ENCODE measurements at regions not wholly inside any gene's neighbourhood (a gene's known extent, or its start where the extent isn't known, plus 50 kb on each side); places are given as distances from the start of the nearest gene placed in this dataset.

- 87 to 94% methylated on average over 11 of the region's 11 CpGs for WGBS, 2 donors
Measured at GRCh38 chr10:114761205-114762193, 60.1 kb upstream of the FHIP2A start.

GRCh38 chr10:114762811-114763210, 58.8 kb upstream of the FHIP2A start:
- no peaks in the 10 kb centered on the region for H3K36me3 ChIP-seq (replicated peaks in 1 of 2; ENCODE audit: insufficient read depth in 1 of 2, low read depth in 2 of 2)
- WGBS, 2 donors = 86 to 88% methylated on average over 5 of the region's 5 CpGs
- TF ChIP-seq POLR2A (IDR thresholded peaks at IDR 0.05) = no peak
- TF ChIP-seq, protein P1, sequence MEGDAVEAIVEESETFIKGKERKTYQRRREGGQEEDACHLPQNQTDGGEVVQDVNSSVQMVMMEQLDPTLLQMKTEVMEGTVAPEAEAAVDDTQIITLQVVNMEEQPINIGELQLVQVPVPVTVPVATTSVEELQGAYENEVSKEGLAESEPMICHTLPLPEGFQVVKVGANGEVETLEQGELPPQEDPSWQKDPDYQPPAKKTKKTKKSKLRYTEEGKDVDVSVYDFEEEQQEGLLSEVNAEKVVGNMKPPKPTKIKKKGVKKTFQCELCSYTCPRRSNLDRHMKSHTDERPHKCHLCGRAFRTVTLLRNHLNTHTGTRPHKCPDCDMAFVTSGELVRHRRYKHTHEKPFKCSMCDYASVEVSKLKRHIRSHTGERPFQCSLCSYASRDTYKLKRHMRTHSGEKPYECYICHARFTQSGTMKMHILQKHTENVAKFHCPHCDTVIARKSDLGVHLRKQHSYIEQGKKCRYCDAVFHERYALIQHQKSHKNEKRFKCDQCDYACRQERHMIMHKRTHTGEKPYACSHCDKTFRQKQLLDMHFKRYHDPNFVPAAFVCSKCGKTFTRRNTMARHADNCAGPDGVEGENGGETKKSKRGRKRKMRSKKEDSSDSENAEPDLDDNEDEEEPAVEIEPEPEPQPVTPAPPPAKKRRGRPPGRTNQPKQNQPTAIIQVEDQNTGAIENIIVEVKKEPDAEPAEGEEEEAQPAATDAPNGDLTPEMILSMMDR (IDR thresholded peaks at IDR 0.05) = no peak
- H3K4me3 ChIP-seq = no peak overlapping the region
- intact Hi-C loops (cut with DNase I) = no loop called here
- no peak overlapping the region for H3K27ac ChIP-seq
- DNase-seq (no peak), ATAC-seq (no peak)
- H3K27me3 ChIP-seq = no peaks in the 10 kb centered on the region
- peaks cover 14% of the 10 kb centered on the region for H3K4me1 ChIP-seq
- H3K9me3 ChIP-seq = no peaks in the 10 kb centered on the region

More at GRCh38 chr10:114761205-114762193, 60.1 kb upstream of the FHIP2A start:
- H3K27ac ChIP-seq = no peak overlapping the region
- DNase-seq (no peak), ATAC-seq (no peak)
- no peaks in the 10 kb centered on the region for H3K9me3 ChIP-seq
- intact Hi-C loops (cut with DNase I) = no loop called here
- H3K4me1 ChIP-seq = peaks cover 4% of the 10 kb centered on the region
- no peak overlapping the region for H3K4me3 ChIP-seq
- H3K36me3 ChIP-seq (replicated peaks in 1 of 2; ENCODE audit: insufficient read depth in 1 of 2, low read depth in 2 of 2) = no peaks in the 10 kb centered on the region
- no peaks in the 10 kb centered on the region for H3K27me3 ChIP-seq
- no peak for TF ChIP-seq POLR2A (IDR thresholded peaks at IDR 0.05)
- TF ChIP-seq, protein P1 (IDR thresholded peaks at IDR 0.05) = no peak

DNA sequence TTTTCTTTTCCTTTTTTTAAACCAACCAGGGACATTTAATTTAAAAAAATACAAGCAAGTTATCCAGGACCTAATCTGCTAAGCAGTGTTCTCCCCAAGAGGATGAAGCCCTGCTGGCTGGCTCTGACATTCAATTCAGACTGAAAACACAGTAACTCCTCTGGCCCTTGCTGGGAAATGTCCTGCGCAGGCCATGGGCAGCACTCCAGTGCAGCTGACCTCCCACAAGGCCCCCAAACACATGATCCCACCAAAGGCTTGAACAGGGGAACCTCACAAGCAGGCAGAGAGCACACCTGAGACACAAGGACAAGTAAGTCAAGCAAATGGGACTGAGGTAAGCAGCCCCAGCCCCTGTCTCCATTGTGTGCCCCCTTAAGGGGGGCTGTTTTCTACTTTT, 56.9 kb upstream of the FHIP2A start:
- H3K9me3 ChIP-seq = no peaks in the 10 kb centered on the region
- TF ChIP-seq POLR2A (IDR thresholded peaks at IDR 0.05) = no peak
- TF ChIP-seq, protein P1 (IDR thresholded peaks at IDR 0.05) = no peak
- H3K4me1 ChIP-seq = peaks cover 14% of the 10 kb centered on the region
- no peak overlapping the region for H3K4me3 ChIP-seq
- intact Hi-C loops (cut with DNase I) = no loop called here
- no peak overlapping the region for H3K27ac ChIP-seq
- no peaks in the 10 kb centered on the region for H3K27me3 ChIP-seq
- no peaks in the 10 kb centered on the region for H3K36me3 ChIP-seq (replicated peaks in 1 of 2; ENCODE audit: insufficient read depth in 1 of 2, low read depth in 2 of 2)
- WGBS, 2 donors = 82% methylated on average over 1 of the region's 1 CpG; no CpG with 5 or more reads in 1 of the 2 donors
- ATAC-seq (no peak), DNase-seq (no peak)

DNA sequence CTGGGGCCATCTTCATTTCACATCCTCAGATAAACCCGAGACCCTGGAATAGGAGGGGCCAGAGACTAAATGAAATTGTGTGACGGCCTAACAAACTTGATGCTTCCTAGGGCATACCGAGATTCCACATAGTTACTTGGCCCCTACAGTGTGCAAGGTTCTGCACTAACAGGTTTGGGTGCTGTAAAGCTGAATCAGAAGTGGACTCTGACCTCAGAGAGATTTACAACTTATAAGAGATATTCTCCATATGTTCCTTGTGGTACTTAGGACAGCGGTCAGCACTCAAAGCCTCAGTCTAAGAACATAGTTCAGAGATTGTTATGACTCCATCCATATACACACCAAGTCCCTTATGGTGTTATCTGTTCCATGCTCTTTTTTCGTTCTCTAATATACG, 55.1 kb upstream of the FHIP2A start:
- whole genome bisulfite sequencing, 2 donors = 36 to 37% methylated on average over 6 of the region's 6 CpGs
- peaks cover 14% of the 10 kb centered on the region for H3K4me1 ChIP-seq
- no peaks in the 10 kb centered on the region for H3K9me3 ChIP-seq
- TF ChIP-seq POLR2A (IDR thresholded peaks at IDR 0.05) = no peak
- no peak overlapping the region for H3K4me3 ChIP-seq
- H3K27me3 ChIP-seq = no peaks in the 10 kb centered on the region
- H3K27ac ChIP-seq = no peak overlapping the region
- H3K36me3 ChIP-seq (replicated peaks in 1 of 2; ENCODE audit: insufficient read depth in 1 of 2, low read depth in 2 of 2) = no peaks in the 10 kb centered on the region
- peak; percentile 51 for ATAC-seq
- DNase-seq = peak in 2 of 4 donors; percentile 25 to 27
- intact Hi-C loops (cut with DNase I) = no loop called here

DNA sequence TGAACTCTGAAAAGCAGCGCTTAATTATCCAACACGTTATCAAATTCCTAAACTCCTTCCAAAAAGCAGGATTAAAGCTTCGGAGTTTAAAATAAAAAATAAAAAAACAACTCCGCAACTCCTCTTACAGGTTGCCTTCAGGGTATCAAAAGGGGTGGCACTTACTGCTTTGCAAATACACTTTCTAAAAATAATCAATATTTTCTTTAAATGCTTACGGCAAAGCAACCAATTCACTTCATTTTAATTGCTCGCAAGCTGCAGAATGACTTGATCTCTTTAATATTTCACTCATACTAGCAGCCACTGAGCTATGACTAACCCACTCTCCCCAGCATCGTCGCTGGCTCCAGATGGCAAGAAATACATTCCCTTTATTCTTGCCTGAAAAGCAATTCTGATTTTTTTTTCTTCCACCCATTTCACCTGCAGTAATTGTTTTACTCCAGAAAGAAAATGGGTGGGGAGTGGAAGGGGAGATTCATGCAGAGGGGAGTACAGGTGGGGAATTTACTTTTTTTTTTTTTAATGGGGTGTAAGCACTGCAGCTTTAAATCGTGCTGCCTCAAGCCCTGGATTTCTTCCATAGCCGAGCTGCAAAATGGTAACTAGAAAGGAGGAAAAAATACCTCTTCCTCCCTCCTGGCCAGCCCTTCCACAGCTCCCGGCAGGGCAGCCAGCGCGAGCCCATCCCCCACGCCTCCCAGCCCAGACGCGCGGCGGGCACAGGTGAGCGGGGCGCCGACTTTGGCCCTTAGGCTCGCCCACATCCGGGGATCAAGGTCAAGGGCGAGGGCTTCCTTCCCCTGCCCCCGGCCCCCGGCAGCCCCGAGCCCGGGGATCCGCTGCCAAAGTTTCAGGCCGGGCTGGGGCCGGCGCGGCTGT, 54.2 kb upstream of the FHIP2A start:
- ATAC-seq (peak; percentile 74), DNase-seq (peak; percentile 57 to 76 (median 68))
- intact Hi-C loops (cut with DNase I) = no loop called here
- H3K4me3 ChIP-seq = peak overlapping the region; percentile 65 to 73
- peak overlapping the region; percentile 40 to 67 (median 56) for H3K27ac ChIP-seq
- H3K27me3 ChIP-seq = no peaks in the 10 kb centered on the region
- H3K4me1 ChIP-seq = peaks cover 14% of the 10 kb centered on the region
- no peaks in the 10 kb centered on the region for H3K36me3 ChIP-seq (replicated peaks in 1 of 2; ENCODE audit: insufficient read depth in 1 of 2, low read depth in 2 of 2)
- H3K9me3 ChIP-seq = no peaks in the 10 kb centered on the region
- WGBS, 2 donors = 2 to 6% methylated on average over 19 to 33 of the region's 33 CpGs
- peak in 2 of 3 donors; percentile 9 to 25 for TF ChIP-seq POLR2A (IDR thresholded peaks at IDR 0.05)
- TF ChIP-seq, protein P1 (IDR thresholded peaks at IDR 0.05) = no peak

Measured in body of pancreas (tissue), 4 donors.